A673 (cell line): ENCODE measurements at regions not wholly inside any gene's neighbourhood (a gene's known extent, or its start where the extent isn't known, plus 50 kb on each side); places are given as distances from the start of the nearest gene placed in this dataset.

ENCODE experiments used
- BruUV-seq: library from RNA; stranded (reverse); fragments of 400-500 nt; replicated peaks from 2 replicates; lab custom pipeline; 2021; lab: Mats Ljungman, UMichigan
- CTCF ChIA-PET: fragments of 300-600 bp; sonication (Branson Sonifier 250); formaldehyde crosslinking; loops from one replicate; lab custom pipeline; 2022; ENCODE audit warnings: antibody characterized with exemption; lab: Charles Lee
- POLR2A ChIA-PET: fragments of 300-600 bp; sonication (Branson Sonifier 250); formaldehyde crosslinking; loops from one replicate; lab custom pipeline; 2022; ENCODE audit warnings: antibody characterized with exemption; ENCODE audit not compliant: low non-redundant PET; lab: Charles Lee
- DNase-seq: peaks from one replicate; pipeline ENCODE4 v3.0.0-alpha.2; 2015; ENCODE audit warnings: low spot score
- H3K27ac ChIP-seq: fragments of 200-600 bp; sonication (generic); 2 replicates; pipeline ENCODE4 v1.5.1; 2016; ENCODE audit warnings: mixed run types, low read depth, mild to moderate bottlenecking, mixed read lengths, antibody characterized with exemption, low read length; ENCODE audit not compliant: poor library complexity, severe bottlenecking
- H3K27me3 ChIP-seq: fragments of 200-600 bp; sonication (generic); replicated peaks from 2 replicates; pipeline ENCODE4 v1.6.1; 2017; ENCODE audit warnings: mixed run types, low read depth, mild to moderate bottlenecking, mixed read lengths, antibody characterized with exemption, low read length; ENCODE audit not compliant: insufficient read depth, poor library complexity
- H3K36me3 ChIP-seq: fragments of 200-600 bp; sonication (generic); 2 replicates; pipeline ENCODE4 v1.6.1; 2016; ENCODE audit warnings: mixed run types, mild to moderate bottlenecking, mixed read lengths, antibody characterized with exemption, low read length; ENCODE audit not compliant: insufficient read depth, poor library complexity, severe bottlenecking
- H3K4me1 ChIP-seq: fragments of 200-600 bp; sonication (generic); 2 replicates; pipeline ENCODE4 v1.6.1; 2017; ENCODE audit warnings: mixed run types, mild to moderate bottlenecking, mixed read lengths, antibody characterized with exemption, low read length; ENCODE audit not compliant: insufficient read depth, poor library complexity, severe bottlenecking
- H3K4me3 ChIP-seq: fragments of 200-600 bp; sonication (generic); 2 replicates; pipeline ENCODE4 v1.5.1; 2016; ENCODE audit warnings: low read depth, mixed run types, mild to moderate bottlenecking, mixed read lengths, low read length; ENCODE audit not compliant: poor library complexity, severe bottlenecking
- H3K9me3 ChIP-seq: fragments of 200-600 bp; sonication (generic); 2 replicates; pipeline ENCODE4 v1.6.1; 2016; ENCODE audit warnings: mixed run types, low read depth, mild to moderate bottlenecking, mixed read lengths, antibody characterized with exemption, low read length; ENCODE audit not compliant: poor library complexity, severe bottlenecking
- CTCF ChIP-seq: fragments of 300-800, 200-600 bp; sonication (generic); conservative IDR thresholded peaks from 2 replicates; pipeline ENCODE4 v1.5.1; 2017; ENCODE audit warnings: low read depth, mild to moderate bottlenecking, antibody characterized with exemption, low read length, moderate library complexity, mixed read lengths
- EZH2 ChIP-seq: fragments of 200-600 bp; sonication (generic); IDR thresholded peaks from 2 replicates; pipeline ENCODE4 v1.6.1; 2017; ENCODE audit warnings: borderline replicate concordance, low read depth, mild to moderate bottlenecking, mixed read lengths, antibody characterized with exemption, low read length; ENCODE audit not compliant: poor library complexity, severe bottlenecking
- intact Hi-C: fragments of 100-400 bp; cut with micrococcal nuclease; formaldehyde crosslinking; loops from one replicate; pipeline ENCODE4 v1.10.0; 2022; ENCODE audit not compliant: unreplicated experiment

GRCh38 chr20:53786445-53787267, 193.0 kb upstream of the ZNF217 start:
- H3K4me1 ChIP-seq, result peaks cover 18% of the 10 kb centered on the region
- BruUV-seq, result no TSS peak
- POLR2A ChIA-PET, result no interaction called here

GRCh38 chr20:53786071-53786444, 192.4 kb upstream of the ZNF217 start:
- Histone ChIP-seq H3K27ac (no peak overlapping the region), H3K27me3 (no peaks in the 10 kb centered on the region), H3K9me3 (no peaks in the 10 kb centered on the region), H3K4me3 (no peak overlapping the region), H3K4me1 (peaks cover 18% of the 10 kb centered on the region), H3K36me3 (no peaks in the 10 kb centered on the region)
- DNase-seq, result no peak
- BruUV-seq, result no TSS peak
- intact Hi-C loops, result no loop called here
- CTCF ChIA-PET, result no interaction called here
- TF ChIP-seq EZH2, result no peak
- TF ChIP-seq CTCF, result no peak
- POLR2A ChIA-PET, result no interaction called here

More at GRCh38 chr20:53786445-53787267, 193.0 kb upstream of the ZNF217 start:
- Histone ChIP-seq H3K27me3 (no peaks in the 10 kb centered on the region), H3K4me3 (no peak overlapping the region), H3K36me3 (no peaks in the 10 kb centered on the region), H3K27ac (no peak overlapping the region), H3K9me3 (no peaks in the 10 kb centered on the region)
- TF ChIP-seq CTCF, result no peak
- TF ChIP-seq EZH2, result no peak
- intact Hi-C loops, result no loop called here
- CTCF ChIA-PET, result no interaction called here
- DNase-seq, result no peak

- H3K27ac ChIP-seq, result no peak overlapping the region
- TF ChIP-seq EZH2 (no peak), CTCF (no peak)
- no peaks in the 10 kb centered on the region for H3K36me3 ChIP-seq
- no peaks in the 10 kb centered on the region for H3K27me3 ChIP-seq
- H3K9me3 ChIP-seq, result no peaks in the 10 kb centered on the region
- H3K4me3 ChIP-seq, result no peak overlapping the region
- peaks cover 13% of the 10 kb centered on the region for H3K4me1 ChIP-seq
- intact Hi-C loops, result no loop called here
- no peak for DNase-seq
- no TSS peak for BruUV-seq
- ChIA-PET CTCF (no interaction called here), POLR2A (no interaction called here)
Measured at GRCh38 chr20:53785320-53785719, 191.7 kb upstream of the ZNF217 start.
